Fibroblast of skin of right biceps (primary cell): ENCODE measurements at regions not wholly inside any gene's neighbourhood (a gene's known extent, or its start where the extent isn't known, plus 50 kb on each side); places are given as distances from the start of the nearest gene placed in this dataset.

ENCODE experiments used
- DNase-seq: peaks from one replicate; pipeline ENCODE4 v3.0.0-alpha.2; 2013

DNA sequence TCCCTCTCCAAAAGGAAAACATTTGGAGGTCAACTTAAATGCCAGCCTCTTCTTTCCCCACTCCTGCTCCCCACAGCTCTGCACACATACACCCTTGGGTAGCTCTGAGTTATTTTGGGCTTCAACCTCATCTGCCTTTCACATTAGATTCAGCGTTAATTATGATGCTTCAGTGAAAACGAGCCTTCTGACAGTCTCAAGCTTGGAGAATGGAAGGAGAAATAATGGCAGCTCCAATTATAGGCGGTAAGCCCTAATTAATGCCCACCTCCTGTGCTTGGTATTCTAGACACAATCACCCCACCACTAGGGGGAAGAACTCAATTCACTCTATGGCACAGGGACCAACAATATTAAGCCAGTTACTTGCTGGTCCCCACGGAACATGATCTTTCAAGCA is 397.9 kb downstream of the BRINP2 start:
- no peak for DNase-seq

DNA sequence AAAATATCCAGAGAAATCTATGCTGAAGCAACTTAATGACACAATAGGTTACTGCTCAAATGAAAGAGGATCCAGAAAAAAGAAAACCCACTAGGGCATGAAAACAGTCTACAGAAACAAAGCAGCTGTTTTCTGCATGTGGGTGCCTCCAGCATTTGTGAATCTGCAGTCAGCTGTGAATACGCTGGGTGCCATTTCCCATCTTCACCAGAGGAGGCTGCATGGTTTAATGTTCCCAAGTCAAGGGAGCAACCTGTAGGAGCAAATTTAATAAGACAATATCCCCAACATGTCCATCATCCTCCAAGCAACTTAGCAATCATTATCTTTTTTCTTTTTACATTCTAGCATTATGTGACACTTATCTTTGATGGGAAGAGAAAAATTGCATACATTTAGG is 396.6 kb downstream of the BRINP2 start:
- no peak for DNase-seq

GRCh38 chr1:177566495-177566894 is 395.7 kb downstream of the BRINP2 start:
- no peak for DNase-seq

DNA sequence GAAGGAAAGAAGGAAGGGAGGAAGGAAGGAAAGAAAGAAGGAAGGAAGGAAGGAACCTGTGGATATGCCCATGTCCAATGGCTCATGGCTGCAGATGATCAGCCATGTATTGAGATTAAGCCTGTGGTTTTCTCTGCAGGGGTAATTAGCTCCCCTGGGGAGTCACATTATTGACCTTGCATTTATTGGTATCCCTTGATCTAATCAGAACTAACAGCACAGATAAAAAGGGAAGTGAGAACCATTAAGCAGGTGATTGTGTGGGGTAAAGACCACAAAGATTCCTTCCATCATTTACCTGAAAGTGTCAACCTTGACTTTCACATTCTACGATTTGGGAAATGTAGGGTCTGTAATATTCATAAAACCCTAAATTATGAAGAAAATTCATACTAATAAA is 390.7 kb downstream of the BRINP2 start:
- no peak for DNase-seq

DNA sequence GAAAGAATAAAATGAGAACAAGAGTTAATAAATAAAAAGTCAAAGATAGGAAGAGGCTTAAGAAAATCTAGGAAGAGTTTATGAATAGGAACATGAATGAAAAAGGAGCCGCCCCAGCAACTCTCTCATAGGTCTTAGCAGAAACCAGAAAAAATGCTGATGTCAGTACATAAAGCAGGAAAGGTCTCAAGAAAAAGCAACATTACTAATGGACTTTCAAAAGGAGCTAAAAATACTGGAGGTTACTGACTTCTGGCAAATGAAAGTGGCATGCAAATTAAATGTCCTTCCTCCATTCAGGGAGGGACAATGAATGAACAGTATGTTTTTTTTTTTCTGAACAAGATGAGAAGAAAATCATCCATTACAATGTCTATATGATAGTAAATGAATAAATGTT is 387.6 kb downstream of the BRINP2 start:
- no peak for DNase-seq

DNA sequence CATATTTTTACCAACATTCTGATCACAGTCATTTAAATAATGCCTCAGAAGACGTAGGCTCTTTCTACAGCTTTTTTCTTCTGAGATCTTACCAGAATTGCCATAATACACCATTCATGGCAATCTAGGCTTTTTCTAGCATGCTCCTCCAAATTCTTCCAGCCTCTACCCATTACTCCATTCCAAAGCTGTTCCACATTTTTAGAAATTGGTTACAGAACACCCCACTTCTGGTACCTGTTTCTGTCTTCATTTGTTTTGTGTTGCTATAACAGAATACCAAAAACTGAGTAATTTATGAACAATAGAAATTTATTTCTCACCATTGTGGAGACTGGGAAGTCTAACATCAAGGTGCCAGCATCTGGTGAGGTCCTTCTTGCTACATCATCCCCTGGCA is 385.4 kb downstream of the BRINP2 start:
- no peak for DNase-seq

DNA sequence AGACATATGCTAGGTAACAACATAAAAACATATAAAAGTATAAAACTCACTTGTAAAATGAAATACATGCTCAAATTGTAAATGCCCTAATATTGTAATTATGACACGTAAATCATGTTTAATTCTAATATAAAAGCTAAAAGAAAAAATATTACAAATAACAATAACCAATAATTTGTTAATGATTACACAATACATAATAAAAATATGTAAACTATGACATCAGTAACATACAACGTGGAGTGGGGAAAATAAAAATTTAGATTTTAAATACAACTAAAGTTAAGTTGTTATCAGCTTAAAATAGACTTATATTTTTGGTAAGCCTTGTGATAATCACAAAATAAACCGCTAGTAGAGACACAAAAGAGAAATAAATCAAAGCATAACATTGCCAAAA is 376.4 kb downstream of the BRINP2 start:
- DNase-seq, result no peak

DNA sequence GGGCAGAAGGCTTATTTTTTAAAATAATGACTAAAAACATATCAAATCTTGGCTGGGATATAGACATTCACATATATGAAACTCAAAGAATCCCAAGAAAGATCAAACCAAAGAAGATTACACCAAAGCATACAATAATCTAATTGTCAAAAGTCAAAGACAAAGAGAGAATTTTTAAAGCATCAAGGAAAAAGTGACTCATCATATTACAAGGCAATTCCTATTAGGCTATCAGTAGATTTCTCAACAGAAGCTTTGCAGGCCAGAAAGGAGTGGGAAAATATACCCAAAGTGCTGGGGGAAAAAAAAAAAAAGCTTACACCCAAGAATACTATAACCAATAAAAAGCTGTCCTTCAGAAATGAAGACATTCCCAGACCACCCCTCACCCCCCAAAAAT is 375.6 kb downstream of the BRINP2 start:
- no peak for DNase-seq

GRCh38 chr1:177526201-177526600 is 355.4 kb downstream of the BRINP2 start:
- DNase-seq, result no peak

GRCh38 chr1:177525176-177525575 is 354.4 kb downstream of the BRINP2 start:
- no peak for DNase-seq

- DNase-seq, result peak; percentile 50
Measured at GRCh38 chr1:177517546-177517945, 346.8 kb downstream of the BRINP2 start.

- DNase-seq, result no peak
Measured at GRCh38 chr1:177514207-177514606, 343.4 kb downstream of the BRINP2 start.

- DNase-seq, result no peak
Measured at GRCh38 chr1:177511036-177511435, 340.3 kb downstream of the BRINP2 start.

GRCh38 chr1:177505905-177506590 is 335.3 kb downstream of the BRINP2 start:
- no peak for DNase-seq

DNA sequence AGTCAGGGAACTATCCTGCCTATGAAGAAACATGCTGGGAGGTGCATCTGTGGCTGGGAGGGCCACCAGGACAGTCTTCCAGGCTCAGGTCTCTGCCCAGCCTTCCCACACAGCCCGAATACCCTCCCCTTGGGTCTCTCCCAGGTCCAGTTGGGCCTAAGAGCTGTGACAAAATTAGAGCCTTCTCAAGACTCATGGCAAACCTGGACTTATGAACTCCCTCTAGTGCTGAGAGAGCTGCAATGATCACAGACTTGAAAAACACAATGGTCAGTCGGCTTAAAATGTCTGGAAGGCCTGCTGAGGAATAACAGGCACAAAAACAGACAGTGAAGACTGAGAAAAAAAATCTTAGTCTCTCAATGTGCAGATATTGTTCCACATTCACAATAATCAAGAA is 325.1 kb downstream of the BRINP2 start:
- no peak for DNase-seq

- DNase-seq, result no peak
Measured at GRCh38 chr1:177490786-177491185, 320.0 kb downstream of the BRINP2 start.

DNA sequence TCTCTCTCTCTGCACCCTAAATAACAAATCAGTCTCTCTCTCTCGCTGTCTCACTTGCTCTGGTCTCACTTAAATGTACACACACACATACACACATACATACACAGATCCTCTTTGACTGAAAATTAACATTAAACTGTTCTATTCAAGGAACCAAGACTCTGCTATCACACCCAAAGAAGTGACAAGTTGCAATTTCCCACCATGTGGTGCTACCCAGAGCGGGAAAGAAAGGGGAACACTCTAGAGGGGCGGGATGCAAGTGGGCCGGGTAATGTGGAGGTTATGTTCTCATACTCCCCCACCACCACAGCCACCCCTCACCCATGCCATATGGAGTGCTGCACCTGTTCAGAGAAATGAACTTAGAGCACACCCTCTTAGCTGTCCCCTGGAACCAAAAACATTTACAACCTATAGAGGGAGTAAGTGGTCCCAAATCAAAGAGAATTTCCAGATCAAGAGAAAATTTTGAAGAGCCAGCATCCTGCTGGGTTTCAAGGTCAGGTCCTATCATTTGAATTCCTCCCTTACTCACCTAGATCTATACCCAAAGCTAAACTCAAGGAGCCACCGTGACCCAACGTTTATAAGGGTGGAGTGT is 319.4 kb downstream of the BRINP2 start:
- no peak for DNase-seq

DNA sequence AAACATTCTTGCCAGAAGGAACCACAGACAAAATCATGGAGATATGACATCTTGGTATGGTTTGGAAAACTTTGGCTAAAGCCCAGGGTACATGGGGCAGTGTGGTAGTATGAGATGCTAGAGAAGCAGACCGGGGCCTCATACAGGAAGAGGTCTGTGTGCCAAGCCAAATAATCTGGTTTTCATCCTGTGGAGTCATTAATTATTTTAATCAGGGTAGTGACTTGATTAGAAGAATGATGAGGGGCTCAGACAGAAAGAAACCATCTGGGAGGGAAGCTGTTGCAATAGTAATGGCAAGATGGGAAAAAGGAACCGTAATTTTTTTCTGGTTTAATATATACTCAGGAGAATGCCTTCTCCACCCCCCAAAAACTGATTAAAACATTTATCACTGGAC is 318.0 kb downstream of the BRINP2 start:
- DNase-seq, result no peak

GRCh38 chr1:177487481-177487880 is 316.7 kb downstream of the BRINP2 start:
- DNase-seq, result no peak

GRCh38 chr1:177480741-177481305 is 310.1 kb downstream of the BRINP2 start:
- DNase-seq, result no peak

DNA sequence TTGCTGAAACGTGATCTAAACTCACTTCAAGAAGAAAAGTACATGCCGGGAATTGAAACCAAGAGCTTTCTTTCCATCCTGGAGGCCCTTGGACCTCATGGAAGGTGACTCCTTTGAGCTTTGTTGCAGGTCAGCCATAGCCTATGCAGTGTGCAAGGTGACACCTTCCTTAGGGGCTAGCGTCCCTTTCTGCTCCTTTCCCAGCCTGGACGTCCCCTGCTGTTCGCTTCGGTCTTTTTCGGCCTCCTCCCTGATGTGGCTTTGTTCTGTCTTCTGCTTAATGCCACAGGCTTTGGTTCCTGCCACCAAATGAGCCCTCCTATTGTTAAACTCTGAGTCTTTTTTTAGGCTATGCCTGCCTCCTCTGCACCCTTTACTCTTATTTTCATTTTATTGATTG is 308.8 kb downstream of the BRINP2 start:
- DNase-seq, result no peak

DNA sequence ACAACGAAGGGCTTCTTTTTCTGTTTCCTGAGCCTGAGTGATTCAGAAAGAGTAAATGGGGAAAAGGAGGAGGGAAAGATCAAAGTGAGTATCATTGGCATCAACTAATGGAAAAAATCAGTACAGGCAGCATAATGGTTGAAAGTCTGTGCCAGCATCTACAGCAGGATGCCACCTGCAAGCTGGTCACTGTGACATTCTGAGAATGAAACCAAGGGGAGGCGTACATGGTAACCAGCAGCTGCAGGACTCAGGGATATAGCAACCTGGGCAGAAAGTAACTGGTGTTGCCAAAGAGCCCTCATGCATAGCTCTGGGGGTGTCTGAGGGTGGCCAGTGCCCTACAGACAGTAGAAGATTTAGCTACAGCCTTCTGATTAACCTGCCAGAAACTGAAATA is 305.9 kb downstream of the BRINP2 start:
- no peak for DNase-seq

- DNase-seq, result no peak
Measured at GRCh38 chr1:177472567-177472966, 301.8 kb downstream of the BRINP2 start.

DNA sequence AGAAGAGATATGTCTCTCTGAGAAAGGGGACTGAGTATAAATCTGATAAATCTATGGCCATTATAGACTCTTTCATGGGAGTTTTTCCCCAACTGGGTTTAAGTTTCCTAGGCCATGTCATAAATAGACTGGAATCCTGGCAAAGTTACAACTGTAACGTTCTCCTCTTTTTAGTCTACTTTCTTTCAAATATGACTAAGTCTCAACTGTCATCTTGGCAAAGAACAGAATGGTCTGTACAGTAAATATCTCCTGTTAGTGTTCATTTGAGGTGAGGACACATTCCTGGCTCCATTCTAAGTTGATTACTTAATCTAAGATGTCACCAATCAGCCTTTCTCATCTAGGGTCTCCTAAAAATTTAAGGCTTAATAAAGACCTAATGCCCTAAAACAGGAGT is 300.5 kb downstream of the BRINP2 start:
- peak; percentile 54 for DNase-seq

DNA sequence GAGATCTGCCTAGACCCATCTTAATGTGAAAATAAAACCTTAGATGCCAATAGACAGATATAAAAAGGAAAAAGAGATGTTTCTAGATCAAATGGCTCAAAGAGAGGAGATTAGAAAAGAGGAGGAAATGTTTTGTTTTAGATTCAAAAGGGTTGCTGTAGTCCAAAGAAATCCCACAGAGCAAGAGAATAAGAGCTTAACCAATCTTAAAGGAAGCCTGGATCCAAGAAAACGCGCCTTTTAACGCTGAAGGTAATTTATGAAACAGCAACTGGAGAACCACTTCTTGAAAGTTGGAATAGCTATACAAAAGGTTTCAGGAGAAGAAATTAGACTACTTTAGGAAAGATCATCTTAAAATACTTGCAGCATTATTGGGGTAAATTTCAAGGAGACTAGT is 298.8 kb downstream of the BRINP2 start:
- no peak for DNase-seq
